Epithelial cell of proximal tubule (primary cell): ENCODE measurements at regions not wholly inside any gene's neighbourhood (a gene's known extent, or its start where the extent isn't known, plus 50 kb on each side); places are given as distances from the start of the nearest gene placed in this dataset.
"Not testable (repeated sequence)": the region's sequence is repeated elsewhere in the genome, so short reads cannot be mapped to it uniquely, and the experiment has no call there.

Experiments
- DNase-seq: peaks from one replicate; pipeline ENCODE4 v3.0.0-alpha.2; 2011; ENCODE audit warnings: low read depth
- H3K4me3 ChIP-seq: 2 replicates; pipeline ENCODE4 v1.5.1; 2011; ENCODE audit warnings: low read depth, mild to moderate bottlenecking, low read length
- TF ChIP-seq, protein P1 (sequence below): conservative IDR thresholded peaks from 2 replicates; pipeline ENCODE4 v1.5.1; 2012; ENCODE audit warnings: low read depth, mild to moderate bottlenecking, low read length

DNA sequence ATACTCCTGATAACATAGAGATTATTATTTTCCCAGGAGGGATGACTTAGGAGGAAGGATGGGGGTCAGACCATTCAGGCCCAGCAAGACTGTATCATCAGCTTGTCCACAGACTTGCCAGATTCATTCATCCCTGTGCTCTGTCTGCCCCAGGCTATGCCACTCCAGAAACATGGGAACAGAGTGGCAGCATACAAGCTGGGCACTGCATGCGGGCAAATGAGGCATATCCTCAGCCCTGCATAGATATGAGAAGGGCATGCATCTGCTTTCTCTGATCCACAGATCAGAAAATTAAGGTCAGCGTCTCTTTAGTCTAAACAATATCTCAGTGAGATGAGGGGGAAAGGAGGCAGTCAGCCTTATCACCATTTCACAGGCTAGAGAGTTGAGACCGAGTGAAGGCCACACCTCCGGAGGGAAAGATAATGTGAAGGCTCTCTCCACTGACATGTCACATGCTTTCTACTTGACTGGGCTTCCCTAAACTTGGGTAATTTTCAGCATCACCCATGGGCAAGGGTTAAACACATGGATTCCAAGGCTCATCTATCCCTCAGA lies 140.5 kb downstream of the TFAP2B start:
- TF ChIP-seq, protein P1, sequence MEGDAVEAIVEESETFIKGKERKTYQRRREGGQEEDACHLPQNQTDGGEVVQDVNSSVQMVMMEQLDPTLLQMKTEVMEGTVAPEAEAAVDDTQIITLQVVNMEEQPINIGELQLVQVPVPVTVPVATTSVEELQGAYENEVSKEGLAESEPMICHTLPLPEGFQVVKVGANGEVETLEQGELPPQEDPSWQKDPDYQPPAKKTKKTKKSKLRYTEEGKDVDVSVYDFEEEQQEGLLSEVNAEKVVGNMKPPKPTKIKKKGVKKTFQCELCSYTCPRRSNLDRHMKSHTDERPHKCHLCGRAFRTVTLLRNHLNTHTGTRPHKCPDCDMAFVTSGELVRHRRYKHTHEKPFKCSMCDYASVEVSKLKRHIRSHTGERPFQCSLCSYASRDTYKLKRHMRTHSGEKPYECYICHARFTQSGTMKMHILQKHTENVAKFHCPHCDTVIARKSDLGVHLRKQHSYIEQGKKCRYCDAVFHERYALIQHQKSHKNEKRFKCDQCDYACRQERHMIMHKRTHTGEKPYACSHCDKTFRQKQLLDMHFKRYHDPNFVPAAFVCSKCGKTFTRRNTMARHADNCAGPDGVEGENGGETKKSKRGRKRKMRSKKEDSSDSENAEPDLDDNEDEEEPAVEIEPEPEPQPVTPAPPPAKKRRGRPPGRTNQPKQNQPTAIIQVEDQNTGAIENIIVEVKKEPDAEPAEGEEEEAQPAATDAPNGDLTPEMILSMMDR: no peak
- no peak overlapping the region for H3K4me3 ChIP-seq
- DNase-seq: no peak

DNA sequence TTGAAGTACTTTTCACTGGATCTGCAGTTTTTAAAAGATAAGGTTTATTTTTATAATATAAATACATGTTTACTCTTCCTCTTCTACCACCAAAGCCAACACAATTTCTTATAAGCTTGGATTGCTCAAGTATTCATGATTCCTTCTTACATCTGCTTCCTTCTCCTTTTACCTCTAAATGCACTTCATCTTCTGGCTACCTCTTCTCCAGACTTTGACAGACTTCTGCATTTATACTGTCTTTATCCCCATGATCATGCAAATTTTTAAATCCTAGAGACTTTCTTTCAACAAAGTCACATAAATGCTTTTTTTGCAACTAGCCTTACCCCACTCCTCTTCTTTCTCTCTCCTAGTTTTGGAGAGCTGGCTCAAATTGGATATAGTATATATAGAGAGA lies 142.9 kb downstream of the TFAP2B start:
- TF ChIP-seq, protein P1: no peak
- H3K4me3 ChIP-seq: no peak overlapping the region
- DNase-seq: no peak

GRCh38 chr6:50962213-50962759 lies 143.6 kb downstream of the TFAP2B start:
- no peak for DNase-seq
- H3K4me3 ChIP-seq: no peak overlapping the region
- TF ChIP-seq, protein P1: no peak

GRCh38 chr6:50963952-50964351 lies 145.3 kb downstream of the TFAP2B start:
- TF ChIP-seq, protein P1: no peak
- DNase-seq: no peak
- no peak overlapping the region for H3K4me3 ChIP-seq

DNA sequence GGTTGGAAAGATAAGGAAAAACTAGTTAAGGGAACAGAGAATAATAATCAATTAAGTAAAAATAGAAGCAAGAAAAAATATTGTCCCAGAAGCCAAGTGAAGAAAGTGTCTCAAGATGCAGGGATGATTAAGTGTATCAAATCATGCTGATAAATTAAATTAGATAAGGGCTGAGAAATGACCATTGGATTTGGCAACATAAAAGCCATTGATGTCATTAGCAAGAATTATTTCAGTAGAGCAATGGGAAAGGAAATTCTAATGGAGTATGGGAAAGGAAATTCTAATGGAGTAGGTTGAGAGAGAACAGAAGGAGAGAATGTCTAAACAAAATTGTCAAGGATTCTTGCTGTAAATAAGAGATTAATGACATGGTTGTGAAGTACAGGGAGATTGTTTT lies 146.8 kb downstream of the TFAP2B start:
- TF ChIP-seq, protein P1: no peak
- H3K4me3 ChIP-seq: no peak overlapping the region
- DNase-seq: no peak

GRCh38 chr6:50966532-50966931 lies 147.9 kb downstream of the TFAP2B start:
- no peak overlapping the region for H3K4me3 ChIP-seq
- TF ChIP-seq, protein P1: no peak
- DNase-seq: no peak

DNA sequence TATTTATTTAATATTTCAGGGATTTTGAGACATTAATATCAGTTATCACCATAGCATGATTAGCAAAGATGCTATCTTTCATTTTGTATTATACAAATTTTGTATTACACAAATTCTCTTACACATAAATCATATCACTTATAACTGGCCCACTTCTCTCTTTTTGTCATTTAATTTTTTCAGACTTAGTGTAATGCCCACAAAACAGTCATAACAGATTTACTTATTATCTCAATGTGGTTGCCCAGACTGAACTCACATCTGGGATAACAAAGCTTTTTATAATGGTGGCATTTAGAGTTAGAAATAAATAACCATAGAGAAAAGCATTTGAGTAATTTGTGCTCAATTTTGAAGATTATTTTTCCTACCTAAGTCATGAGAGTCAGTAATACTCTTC lies 148.3 kb downstream of the TFAP2B start:
- TF ChIP-seq, protein P1: no peak

GRCh38 chr6:50968246-50968645 lies 149.6 kb downstream of the TFAP2B start:
- DNase-seq, H3K4me3 ChIP-seq: not testable (repeated sequence)

More for the DNA sequence above, 148.3 kb downstream of the TFAP2B start:
- DNase-seq: no peak
- H3K4me3 ChIP-seq: no peak overlapping the region
